Kidney capillary endothelial cell (primary cell): ENCODE measurements at regions not wholly inside any gene's neighbourhood (a gene's known extent, or its start where the extent isn't known, plus 50 kb on each side); places are given as distances from the start of the nearest gene placed in this dataset.

Experiments used
- DNase-seq: peaks from one replicate; pipeline ENCODE4 v3.0.0-alpha.2; 2018; ENCODE audit warnings: low spot score

- DNase-seq, result no peak
These were observed 210.5 kb downstream of the CTTN start for GRCh38 chr11:70608568-70609470.

DNA sequence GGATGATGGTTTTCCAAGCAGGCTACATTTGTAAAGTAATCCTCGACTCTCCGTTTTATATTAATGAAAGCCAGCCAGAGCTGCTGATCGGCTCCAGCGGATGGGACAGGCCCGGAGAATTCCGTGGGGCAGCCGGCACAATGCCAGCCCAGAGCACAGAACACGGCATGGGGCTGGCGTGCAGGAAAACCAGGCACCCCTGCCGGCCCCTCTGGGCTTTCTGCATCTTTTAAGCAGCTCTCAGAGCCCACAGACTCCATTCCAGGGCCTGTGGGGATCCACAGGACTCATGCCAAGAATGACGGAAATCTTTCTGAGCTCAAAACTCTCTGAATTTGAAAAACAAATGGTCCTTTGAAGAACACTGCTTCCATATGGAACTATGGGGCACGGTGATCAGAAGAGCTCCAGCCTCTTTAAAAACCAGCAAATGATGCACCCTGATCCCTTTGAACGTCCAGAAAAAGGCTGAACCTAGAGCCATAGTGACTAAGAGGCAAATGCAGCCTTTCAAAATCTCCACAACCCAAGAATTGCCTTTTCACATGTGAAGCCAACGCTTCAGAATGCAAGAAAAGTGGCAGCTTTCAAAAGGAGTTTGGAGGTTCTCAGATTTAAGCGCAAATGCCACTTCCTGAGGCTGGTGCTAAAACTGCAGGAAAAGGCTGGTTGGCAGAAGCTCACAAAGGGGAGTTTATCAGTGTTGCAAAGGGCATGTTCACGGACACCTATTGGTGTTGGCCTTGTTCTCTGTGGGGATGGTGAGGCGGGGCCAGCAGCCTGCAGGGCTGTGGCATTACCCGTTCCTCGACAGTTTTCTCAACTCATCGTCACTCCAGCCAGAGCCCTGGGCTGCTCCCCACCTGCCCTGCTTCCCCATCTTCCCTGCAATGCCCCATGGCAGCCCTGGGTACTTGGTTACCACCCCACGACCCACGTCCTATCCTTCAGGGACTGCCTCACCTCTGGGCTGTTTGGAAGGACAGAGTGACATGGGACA, 212.5 kb downstream of the CTTN start:
- no peak for DNase-seq

DNA sequence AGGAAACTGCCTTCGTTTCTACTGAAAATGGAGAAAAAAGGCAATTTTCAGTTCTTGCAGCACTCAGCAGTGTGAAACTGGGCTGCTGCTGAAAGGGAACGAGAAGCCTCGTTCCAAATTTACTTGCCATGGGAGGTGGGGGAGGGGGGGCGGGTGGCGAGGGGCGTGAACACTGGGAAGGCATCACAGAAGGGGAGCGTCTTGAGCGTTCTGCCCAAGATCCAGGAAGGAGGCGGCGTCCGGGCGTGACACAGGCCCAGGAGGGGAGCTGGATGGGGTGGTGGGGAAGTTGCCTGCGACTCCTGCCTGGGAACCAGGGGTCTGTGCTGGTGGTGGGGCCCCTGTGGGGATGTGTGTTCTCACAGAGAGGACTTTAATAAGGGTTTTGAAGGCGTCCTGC, 213.5 kb downstream of the CTTN start:
- no peak for DNase-seq

DNA sequence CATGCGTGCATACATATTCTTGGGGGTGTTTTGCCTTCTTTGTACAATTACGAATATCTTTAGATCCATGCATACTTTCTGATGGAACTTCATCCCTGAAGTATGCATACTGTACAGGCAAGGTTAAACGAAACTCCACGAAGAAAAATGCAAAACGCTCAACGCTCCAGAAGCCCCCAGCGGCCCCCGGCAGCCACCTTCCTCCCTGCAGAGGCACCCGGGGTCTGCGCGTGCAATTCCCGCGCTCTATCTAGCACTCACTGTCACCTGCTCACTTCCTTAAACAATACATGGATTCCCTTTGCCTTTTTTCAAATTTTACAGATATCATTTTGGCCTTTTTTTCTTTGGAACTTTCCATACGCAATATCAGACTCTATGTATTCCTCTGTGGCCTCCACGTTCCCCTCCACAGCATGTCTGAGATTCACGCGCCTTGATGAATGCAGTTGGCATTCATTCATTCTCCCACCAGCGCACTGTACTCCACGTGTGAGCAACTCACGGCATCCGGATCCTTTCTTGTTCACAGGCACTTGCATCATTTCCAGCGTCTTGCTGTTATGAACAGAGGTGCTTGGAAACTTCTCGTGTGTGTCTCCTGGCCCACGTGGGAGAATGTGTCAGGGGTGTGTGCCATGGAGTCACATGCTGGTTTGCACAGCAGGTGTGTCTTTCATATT, 214.3 kb downstream of the CTTN start:
- no peak for DNase-seq

DNA sequence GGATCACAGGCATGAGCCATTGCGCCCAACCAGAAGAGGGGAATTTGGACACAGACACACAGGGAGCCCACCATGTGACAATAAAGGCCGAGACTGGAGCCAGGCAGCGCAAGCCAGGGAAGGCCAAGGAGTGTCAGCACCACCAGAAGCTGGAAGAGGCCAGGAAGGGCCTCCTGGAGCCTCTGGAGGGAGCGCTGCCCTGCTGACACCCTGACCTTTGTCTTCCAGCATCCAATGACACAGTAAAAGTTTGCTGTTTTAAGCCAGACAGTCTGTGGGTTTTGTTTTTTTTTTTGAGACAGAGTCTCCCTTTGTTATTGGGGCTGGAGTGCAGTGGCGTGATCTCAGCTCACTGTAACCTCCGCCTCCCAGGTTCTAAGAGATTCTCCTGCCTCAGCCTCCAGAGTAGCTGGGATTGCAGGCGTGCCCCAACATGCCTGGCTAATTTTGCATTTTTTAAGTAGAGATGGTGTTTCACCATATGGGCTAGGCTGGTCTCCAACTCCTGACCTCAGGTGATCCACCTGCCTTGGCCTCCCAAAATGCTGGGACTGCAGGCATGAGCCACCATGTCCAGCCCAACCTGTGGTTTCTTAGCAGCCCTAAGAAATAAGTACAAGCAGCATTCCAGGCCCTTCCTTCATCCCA, 215.8 kb downstream of the CTTN start:
- DNase-seq, result no peak

DNA sequence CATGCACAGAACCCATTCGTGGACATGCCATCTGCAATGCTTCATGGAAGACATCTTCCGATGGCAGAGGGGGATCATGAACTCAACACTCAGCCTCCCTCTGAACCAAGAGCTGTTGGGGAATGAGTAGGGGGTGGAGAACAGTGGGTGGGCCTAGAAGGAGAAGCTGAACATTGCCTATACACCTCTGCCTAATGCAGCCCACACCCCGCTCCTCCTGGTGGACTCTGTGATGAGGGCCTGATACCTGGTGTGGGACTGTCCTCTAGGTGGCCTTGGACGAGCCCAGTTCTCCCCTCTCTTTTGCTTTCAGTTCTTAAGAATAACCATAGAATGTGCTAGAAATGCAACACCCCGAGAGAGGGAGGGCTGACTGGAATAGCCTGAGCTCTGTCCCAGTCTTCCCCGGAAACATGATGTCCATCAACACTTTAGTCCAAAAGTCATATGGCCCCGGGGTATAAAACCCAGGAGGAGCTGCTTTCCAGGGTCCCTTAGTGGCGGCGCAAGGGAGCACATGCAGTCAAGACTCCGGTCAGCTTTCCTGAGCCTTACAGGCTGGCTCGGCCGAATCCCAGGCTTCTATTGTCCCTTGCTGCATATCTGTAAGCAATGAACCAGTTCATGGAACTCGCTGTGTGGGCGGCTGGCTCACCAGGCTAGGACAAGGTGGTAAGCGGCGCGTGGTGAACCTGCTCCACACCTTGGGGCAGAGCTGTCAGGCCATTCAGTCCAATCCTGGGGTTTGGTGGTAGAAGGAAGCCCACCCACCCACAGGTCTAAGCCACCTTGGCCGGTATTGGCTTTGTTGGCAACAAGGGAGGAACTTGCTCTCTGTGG, 216.9 kb downstream of the CTTN start:
- no peak for DNase-seq

DNA sequence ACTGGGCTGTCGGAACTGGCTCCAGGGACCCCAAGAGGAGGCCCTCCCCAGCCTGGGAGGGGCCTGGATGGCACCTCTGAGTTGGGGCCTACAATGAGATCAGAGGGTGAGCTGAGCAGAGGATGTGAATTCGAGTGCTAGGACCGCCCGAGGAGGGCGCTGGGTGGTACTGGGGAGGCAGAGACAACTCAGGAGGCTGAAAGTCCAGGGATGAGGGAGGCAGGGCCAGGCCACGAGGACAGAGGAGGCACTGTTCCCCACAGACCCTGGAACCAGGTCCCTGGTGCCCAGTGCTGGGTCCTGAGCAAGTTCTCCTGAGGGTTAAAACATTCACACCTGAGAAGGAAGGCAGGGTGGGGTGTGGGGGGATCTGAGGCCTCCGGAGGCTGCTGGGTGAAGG, 218.0 kb downstream of the CTTN start:
- no peak for DNase-seq

GRCh38 chr11:70616938-70617654, 218.8 kb downstream of the CTTN start:
- DNase-seq, result no peak

- DNase-seq, result no peak
These were observed 220.2 kb downstream of the CTTN start for GRCh38 chr11:70618431-70619101.

- DNase-seq, result no peak
These were observed 221.3 kb downstream of the CTTN start for GRCh38 chr11:70619591-70619990.

DNA sequence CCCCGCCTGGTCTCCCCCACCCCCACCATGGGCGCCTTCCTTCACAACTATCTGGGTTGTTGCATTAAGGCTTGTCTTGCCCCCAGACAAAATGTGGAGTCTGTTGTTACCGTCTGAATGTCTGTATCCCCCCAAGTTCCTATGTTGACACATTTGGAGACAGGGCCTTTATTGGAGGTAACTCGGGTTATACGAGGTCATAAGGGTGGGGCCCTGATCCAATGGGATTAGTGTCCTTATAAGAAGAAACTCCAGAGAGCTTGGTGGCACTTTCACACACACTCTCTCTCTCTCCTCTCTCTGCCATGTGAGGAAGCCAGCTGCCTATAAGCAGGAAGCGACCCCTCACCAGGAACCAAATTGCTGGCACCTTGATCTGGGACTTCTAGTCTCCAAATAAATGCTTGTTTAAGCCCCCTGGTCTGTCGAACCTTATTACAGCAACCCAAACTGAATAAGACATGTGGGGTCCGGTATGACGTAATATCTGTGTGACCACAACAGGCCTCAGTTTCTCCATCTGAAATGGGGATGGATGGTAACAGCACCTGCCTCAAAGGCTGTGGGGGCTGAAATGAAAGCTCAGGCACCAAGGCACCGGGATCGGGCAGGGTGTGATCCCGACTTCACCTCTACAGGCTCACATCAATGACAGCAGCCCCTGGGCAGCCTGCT, 222.3 kb downstream of the CTTN start:
- no peak for DNase-seq

DNA sequence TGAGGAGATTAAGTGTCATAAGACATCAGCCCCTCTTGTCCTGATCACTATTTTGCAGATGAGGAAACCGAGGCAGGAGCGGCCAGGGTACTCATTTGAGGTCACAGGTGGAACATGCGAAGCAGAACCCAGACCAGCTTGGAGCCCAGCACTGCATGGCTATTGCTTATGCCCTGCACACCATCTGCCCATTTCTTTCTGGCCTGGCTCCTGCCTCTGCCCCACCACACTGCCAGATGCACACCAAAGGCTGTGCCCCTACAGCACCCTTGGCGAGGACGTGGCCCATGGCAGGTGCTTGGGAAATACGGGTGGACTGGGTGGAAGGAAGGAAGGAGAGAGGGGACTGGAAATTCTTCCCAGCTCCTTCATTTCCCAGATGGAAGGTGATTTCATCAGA, 222.9 kb downstream of the CTTN start:
- DNase-seq, result no peak

DNA sequence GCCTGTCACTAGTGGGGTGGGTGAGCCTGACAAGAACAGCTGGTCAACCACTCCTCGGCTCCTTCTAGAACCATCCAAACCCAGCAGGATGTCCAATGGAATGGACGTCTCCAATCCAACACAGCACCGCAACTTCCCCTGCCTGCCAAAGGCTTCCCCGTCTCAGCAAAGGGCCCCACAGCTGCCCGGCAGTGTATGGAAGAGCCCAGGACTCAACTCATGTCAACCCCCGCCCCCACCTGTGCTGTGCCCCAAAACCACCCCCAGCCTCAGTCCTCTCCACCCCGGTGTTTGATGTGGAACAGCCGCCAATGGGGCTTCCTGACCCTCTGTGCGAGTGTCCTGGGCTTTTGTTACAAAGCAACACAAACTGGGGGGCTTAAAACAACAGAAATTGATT, 223.8 kb downstream of the CTTN start:
- no peak for DNase-seq

DNA sequence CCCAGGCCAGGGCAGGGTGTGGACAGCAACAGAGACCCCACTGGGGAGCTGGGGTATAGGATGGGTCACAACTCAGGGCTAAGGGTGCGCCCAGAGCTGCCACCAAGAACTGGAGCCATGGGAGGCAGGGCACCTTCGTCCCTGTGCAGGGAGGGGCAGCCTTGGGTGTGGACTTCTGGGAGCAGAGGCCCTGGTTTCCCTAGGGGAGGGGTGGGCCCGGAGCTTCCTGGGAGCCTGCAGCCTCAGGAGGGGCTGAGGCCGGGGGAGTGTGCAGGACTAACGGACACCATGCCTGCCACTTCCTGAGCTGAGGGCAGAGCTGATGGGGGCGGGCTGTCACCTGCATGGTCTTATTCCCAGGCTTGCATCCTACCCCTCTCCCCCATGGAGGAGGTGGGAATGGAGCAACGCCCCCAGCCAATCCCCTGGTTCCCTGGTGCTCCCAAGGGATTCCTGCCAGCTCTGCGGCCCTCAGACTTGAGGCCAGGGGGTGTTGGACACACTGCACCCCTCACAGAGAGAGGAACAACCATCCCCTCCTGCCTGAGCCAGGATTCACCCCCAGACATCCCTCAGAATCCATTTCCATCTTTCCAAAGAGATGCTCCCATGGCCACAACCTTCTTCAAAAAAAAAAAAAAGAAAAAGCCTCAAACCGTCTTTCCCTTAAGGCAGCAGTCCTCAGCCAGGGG, 225.7 kb downstream of the CTTN start:
- DNase-seq, result no peak

GRCh38 chr11:70624598-70624993, 226.3 kb downstream of the CTTN start:
- DNase-seq, result no peak

DNA sequence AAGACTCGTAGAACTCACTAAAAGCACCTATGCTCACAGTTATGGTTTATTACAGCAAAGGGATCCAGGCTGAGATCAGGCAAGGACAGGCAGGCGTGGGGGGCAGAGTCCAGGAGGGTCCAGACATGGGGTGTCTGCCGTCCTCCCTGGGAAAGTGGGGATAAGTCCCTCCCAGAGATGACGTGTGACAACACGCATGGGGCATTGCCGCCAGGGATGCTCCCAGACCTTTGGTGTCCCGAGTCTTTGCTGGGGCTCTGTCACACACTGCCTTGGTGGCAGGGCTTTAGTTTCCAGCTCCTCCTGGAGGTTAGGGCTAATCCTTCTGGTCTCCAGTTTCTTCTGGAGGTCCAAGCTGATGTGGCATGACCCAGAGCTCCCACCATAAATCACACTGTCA, 226.7 kb downstream of the CTTN start:
- no peak for DNase-seq

DNA sequence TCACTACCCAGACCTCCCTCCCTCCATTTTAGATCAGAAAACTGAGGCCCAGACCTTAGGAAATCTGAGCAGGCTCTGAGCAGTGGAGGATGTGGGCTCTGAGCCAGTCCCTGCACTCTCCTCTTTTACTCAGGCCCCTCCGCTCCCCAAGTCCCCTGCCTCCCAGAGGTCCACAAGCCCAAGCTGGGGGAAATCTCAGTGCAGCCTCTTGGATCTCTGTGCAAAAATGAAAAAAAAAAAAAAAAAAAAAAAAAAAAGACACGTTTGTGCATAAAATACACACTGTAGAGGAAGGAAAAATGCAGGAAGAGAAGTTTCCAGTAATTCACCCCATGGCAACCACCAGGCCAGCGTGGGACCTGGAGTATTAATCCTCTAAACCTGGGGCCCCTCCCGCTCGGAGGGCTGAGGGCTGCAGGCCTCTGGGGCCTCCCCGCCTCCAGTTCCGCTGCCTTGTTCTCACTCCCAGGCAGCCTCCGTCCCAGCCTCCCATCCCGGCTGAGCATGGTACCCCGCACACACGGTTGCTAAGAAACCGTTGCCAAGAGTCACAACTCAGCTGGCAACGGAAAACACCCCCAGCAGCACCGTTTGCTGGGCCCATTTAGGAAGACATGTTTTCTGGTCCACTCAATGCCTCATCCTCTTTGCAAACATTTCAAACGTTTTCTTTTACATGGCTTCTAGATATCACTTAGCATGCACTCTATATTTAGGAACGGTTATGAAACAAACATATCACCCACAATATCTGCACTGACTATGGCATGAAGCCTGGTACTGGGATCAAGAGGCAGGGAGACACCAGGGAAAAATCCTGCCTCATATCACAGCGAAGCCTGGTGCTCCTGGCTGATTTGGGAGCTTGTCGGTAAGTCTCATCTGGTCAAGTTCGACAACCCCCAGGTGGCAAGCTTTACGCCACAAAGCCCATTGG, 227.5 kb downstream of the CTTN start:
- no peak for DNase-seq
